ENCODE measurements at regions not wholly inside any gene's neighbourhood (a gene's known extent, or its start where the extent isn't known, plus 50 kb on each side); places are given as distances from the start of the nearest gene placed in this dataset.

GRCh38 chr10:62926407-62926806, 110.2 kb upstream of the EGR2 start:
- DNase-seq, result no peak

- DNase-seq, result no peak
Observed at GRCh38 chr10:62924344-62924748, 108.2 kb upstream of the EGR2 start.

GRCh38 chr10:62919776-62920175, 103.6 kb upstream of the EGR2 start:
- DNase-seq, result no peak

- DNase-seq, result no peak
Observed at GRCh38 chr10:62917475-62918238, 101.5 kb upstream of the EGR2 start.

GRCh38 chr10:62916141-62916603, 100.0 kb upstream of the EGR2 start:
- DNase-seq, result no peak

GRCh38 chr10:62915158-62915557, 99.0 kb upstream of the EGR2 start:
- DNase-seq, result no peak

- no peak for DNase-seq
Observed at GRCh38 chr10:62912086-62912485, 95.9 kb upstream of the EGR2 start.

- no peak for DNase-seq
Observed at GRCh38 chr10:62911210-62911963, 95.2 kb upstream of the EGR2 start.

- DNase-seq, result no peak
Observed at GRCh38 chr10:62907470-62908212, 91.5 kb upstream of the EGR2 start.

- no peak for DNase-seq
Observed at GRCh38 chr10:62904281-62904875, 88.2 kb upstream of the EGR2 start.

- DNase-seq, result no peak
Observed at GRCh38 chr10:62903828-62904227, 87.7 kb upstream of the EGR2 start.

GRCh38 chr10:62900829-62901571, 84.8 kb upstream of the EGR2 start:
- no peak for DNase-seq

GRCh38 chr10:62899311-62899710, 83.1 kb upstream of the EGR2 start:
- DNase-seq, result no peak

- no peak for DNase-seq
Observed at GRCh38 chr10:62895063-62895462, 78.9 kb upstream of the EGR2 start.

- no peak for DNase-seq
Observed at GRCh38 chr10:62894156-62894555, 78.0 kb upstream of the EGR2 start.

GRCh38 chr10:62893036-62893435, 76.9 kb upstream of the EGR2 start:
- DNase-seq, result no peak

- DNase-seq, result no peak
Observed at GRCh38 chr10:62890395-62890794, 74.2 kb upstream of the EGR2 start.

- DNase-seq, result no peak
Observed at GRCh38 chr10:62887642-62888041, 71.5 kb upstream of the EGR2 start.

- DNase-seq, result no peak
Observed at GRCh38 chr10:62885684-62886461, 69.7 kb upstream of the EGR2 start.

- DNase-seq, result no peak
Observed at GRCh38 chr10:62880162-62880561, 64.0 kb upstream of the EGR2 start.

GRCh38 chr10:62873866-62874265, 57.7 kb upstream of the EGR2 start:
- no peak for DNase-seq
